22Rv1 (cell line): ENCODE measurements at regions not wholly inside any gene's neighbourhood (a gene's known extent, or its start where the extent isn't known, plus 50 kb on each side); places are given as distances from the start of the nearest gene placed in this dataset.

Source experiments
- CTCF ChIP-seq: fragments of 450-650 bp; IDR thresholded peaks from 2 replicates; pipeline ENCODE4 v1.5.1; 2017; ENCODE audit warnings: mild to moderate bottlenecking
- ZFX ChIP-seq: fragments of 450-650 bp; IDR thresholded peaks from 2 replicates; pipeline ENCODE4 v1.6.1; 2017; ENCODE audit warnings: antibody characterized with exemption, borderline replicate concordance

GRCh38 chr5:126104951-126105350 lies 318.3 kb upstream of the GRAMD2B start:
- TF ChIP-seq CTCF (no peak), ZFX (no peak)
